Fibroblast of lung (primary cell): ENCODE measurements at regions not wholly inside any gene's neighbourhood (a gene's known extent, or its start where the extent isn't known, plus 50 kb on each side); places are given as distances from the start of the nearest gene placed in this dataset.

ENCODE experiments used
- CTCF ChIP-seq, 2 donors: IDR thresholded peaks in 1 of 2; conservative IDR thresholded peaks in 1 of 2; 1 replicate in 1 of 2; 2 replicates in 1 of 2; pipeline ENCODE4 v1.5.1; 2011 to 2012; ENCODE audit warnings: low read length in 2 of 2, control low read depth in 1 of 2, inconsistent platforms in 1 of 2, low read depth in 1 of 2, mild to moderate bottlenecking in 1 of 2
- EZH2 ChIP-seq: IDR thresholded peaks from 2 replicates; pipeline ENCODE4 v1.5.1; 2012; ENCODE audit warnings: low read length, control low read depth, mild to moderate bottlenecking; ENCODE audit errors: missing control alignments

- TF ChIP-seq CTCF (conservative IDR thresholded peaks at IDR 0.05 in 1 of 2, IDR thresholded peaks at IDR 0.05 in 1 of 2; ENCODE audit: low read depth in 1 of 2, low read length in 2 of 2) (no peak), EZH2 (no peak)
Observed at GRCh38 chr17:21537302-21537701, 155.0 kb upstream of the KCNJ18 start.
